A172 (cell line): ENCODE measurements at regions not wholly inside any gene's neighbourhood (a gene's known extent, or its start where the extent isn't known, plus 50 kb on each side); places are given as distances from the start of the nearest gene placed in this dataset.
"Not testable (repeated sequence)": the region's sequence is repeated elsewhere in the genome, so short reads cannot be mapped to it uniquely, and the experiment has no call there.

Source experiments
- DNase-seq: peaks from one replicate; pipeline ENCODE4 v3.0.0-alpha.2; 2015; ENCODE audit warnings: low spot score

DNA sequence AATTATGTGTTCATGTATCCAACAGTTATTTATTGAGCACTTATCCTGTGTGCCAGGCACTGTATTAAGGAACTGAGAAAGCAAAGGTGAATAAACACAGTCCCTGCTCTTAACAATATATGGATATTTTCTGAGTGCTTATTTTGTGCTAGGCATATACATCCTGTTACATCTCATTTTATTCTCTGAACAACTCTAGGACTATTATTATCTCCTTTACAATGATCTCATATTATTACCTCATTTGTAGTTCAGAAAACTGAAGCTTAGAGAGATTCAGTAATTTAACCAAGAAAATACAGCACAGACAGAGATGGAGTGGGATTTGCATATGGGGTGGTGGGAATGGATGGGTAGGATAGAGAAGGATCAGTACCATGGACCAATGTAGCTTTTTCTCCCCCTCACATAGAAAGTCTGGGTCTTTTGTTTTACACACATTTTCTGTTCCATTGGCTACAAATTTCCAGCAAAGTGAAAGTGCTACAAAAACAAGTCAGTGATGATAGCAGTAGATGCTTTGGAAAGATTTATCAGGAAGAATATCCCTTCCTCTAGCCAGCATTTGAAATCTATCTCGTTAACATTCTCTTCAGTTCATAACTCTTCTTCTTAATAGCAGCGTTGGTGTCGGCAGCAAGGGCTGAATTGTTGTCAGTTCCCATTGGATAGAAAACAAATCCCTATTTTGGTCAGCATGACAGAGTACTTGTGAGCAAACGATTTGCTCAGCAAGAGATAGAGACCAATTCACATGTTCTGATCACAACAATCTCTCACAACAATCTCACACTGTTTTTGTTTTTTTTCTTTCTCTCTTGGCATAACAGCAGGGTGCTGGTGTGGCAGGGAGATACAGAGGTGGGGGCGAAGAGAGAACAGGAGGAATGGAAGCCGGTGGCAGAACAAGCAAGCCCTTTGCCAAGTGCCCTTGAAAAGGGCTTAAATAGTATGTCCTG is 102.2 kb upstream of the KCTD1 start:
- DNase-seq: no peak

DNA sequence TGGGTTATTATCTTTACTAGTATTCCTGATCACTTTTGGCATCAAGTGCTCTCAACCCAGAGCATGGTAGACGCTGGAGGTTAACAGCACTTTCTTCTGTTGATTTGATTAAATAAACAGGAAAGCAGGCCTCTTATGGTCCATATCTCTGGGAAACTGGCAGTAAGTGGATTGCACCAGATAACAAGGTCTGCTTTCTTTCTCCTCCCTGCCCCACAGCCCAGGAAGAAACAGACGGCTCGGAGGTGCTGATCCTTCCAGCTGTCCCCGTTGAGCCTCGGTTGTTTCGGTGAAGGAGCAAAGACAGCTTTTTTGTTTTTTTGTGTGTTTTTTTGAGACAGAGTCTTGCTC is 100.8 kb upstream of the KCTD1 start:
- DNase-seq: no peak

DNA sequence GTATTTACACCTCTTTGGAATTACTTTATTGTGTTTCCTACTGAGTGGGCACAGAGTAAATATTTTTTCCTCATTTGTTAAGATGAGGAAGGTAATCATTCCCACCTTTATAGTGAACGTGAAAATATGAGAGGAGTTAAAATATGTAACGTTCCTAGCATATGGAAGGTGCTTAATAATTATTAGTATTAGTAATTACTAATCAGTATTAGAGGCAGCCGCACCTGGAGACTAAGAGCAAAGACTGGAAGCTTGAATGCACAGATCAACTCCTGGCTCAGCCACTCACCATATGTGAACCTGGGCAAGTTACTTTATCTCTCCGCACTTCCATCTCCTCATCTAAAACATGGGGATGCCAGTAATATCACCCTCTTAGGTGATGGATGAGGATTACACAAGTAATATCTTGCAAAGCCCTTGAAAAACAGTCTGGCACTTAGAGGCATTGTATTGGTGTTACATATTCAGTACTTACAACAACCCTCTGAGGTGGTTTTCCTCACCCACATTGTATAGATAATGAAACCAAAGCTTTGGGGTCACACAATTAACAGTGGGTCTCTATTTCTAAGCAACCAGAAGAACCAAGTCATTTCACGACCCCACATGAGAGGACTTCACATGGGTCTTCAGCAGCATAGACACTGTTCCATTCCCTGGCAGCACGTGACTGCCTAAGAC is 100.3 kb upstream of the KCTD1 start:
- no peak for DNase-seq

- no peak for DNase-seq
Measured at GRCh38 chr18:26646901-26647300, 98.5 kb upstream of the KCTD1 start.

- DNase-seq: no peak
Measured at GRCh38 chr18:26642440-26643348, 94.3 kb upstream of the KCTD1 start.

DNA sequence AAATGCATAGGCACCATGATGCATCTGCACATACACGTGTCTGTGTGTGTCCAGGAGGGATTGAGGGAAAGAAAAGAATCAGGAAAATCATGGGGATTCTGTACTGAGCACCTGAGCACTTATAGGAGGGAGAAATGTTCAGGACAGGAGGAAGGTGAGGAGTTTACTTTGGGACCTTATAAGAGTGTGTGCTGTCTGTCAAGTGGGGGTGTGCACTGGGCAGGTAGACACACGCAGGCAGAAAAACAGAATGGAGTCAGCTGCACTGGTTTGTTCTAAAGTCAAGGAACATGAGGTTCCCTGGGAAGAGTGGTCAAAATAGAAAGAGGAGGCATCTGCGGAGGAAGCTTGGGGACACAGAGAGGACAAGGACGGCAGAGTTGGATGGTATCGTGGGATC is 92.2 kb upstream of the KCTD1 start:
- no peak for DNase-seq

GRCh38 chr18:26639149-26639548 is 90.8 kb upstream of the KCTD1 start:
- DNase-seq: no peak

DNA sequence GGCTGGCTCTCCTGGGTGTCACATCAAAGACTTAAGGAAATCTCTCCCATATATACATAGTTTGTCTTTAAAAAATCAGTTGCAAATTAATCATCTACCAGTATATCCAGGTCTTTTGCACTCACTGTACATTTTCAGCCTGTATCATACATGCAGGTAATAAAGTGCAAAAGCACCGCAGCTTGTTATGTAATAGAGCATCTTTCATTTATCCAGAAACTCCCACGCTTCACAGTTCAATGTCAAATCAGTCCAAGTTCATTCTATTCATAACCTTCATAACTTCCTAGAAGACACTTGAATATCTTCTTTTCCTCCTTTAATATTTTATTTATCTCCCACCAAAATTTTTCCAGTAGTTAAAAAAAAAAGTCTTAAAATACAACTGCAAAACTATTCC is 89.6 kb upstream of the KCTD1 start:
- DNase-seq: no peak

DNA sequence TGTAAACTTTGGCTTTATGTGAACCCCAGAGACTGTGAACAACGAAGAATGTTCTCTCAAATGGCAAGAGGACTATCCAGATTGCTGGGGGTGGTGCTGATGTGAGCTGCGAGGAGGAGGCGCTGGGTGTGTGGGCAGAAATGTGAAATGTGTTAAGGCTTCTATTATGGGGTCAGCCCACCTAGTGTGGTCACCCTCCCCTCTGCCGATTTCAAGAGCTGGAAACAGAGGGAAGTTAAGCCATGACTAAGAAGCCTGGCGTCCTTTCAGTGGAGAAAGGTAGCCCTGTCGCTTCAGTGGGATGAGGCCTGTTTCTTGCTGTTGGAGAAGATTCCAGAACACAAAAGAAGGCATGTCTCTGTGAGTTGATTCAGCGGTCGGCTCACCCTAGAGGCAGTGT is 89.0 kb upstream of the KCTD1 start:
- DNase-seq: no peak

GRCh38 chr18:26635466-26635865 is 87.1 kb upstream of the KCTD1 start:
- no peak for DNase-seq

- DNase-seq: no peak
Measured at GRCh38 chr18:26634631-26635030, 86.3 kb upstream of the KCTD1 start.

DNA sequence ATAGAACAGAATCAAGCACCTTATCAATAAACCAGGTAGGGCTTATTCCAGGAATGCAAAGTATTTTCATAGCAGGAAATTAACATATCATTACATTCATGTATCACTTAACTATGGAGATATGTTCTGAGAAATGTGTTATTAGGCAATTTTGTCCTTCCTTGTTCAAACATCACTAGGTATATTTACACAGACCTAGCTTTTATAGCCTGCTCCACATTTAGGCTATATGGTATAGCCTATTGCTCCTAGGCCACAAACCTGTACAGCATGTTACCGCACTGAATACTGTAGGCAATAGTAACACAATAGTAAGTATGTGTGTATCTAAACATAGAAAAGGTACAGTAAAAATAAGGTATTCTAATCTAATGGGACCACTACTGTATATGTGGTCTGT is 82.8 kb upstream of the KCTD1 start:
- DNase-seq: no peak

DNA sequence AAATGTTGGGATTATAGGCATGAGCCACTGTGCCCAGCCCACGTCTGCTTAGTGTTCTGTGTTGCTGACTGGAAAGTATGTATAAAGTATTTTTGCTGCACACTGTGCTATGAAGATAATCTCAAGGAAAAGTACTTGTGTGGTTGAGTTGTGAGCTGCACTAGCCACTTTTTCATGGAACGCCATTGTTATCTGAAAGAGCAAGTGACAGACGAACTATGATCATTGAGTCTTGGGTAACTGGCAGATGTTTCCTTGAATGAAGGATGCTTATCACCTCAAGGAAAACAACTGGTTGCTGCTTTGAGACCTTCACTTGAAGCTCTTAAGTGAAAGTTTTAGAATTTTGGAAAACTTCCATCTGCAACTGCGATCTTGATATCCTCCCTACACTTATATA is 82.2 kb upstream of the KCTD1 start:
- no peak for DNase-seq

GRCh38 chr18:26628017-26628416 is 79.7 kb upstream of the KCTD1 start:
- no peak for DNase-seq

DNA sequence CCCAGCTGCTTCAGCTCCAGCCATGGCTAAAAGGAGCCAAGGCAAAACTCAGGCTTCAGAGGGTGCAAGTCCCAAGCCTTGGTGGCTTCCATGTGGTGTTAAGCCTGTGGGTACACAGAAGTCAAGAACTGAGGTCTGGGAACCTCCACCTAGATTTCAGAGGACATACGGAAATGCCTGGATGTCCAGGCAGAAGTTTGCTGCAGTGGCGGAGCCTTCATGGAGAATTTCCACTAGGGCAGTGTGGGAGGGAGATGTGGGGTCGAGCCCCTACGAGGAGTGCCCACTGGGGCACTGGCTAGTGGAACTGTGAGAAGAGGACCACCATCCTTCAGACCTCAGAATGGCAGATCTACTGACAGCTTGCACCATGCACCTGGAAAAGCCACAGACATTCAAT is 76.1 kb upstream of the KCTD1 start:
- DNase-seq: no peak

- not testable (repeated sequence) for DNase-seq
Measured at GRCh38 chr18:26623314-26623713, 75.0 kb upstream of the KCTD1 start.

GRCh38 chr18:26621161-26622026 is 73.0 kb upstream of the KCTD1 start:
- DNase-seq: no peak

DNA sequence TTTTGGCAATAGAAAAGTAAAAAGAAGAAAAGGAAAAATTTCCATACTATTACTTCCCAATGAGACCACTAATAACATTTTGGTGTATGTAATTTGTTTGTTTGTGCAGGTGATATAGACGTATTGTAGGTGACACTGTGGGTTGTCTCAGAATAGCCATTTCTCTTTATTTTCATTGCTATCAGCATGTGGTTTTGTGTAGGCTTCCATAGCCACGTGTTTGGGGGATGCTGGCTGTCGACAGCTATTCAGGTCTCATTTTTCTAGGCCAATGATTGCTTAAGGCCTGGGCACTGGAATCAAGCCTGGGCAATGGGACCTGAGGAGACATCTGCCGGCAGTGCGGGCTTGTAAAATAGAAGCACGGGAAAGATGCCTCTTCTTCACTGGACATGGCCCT is 71.0 kb upstream of the KCTD1 start:
- no peak for DNase-seq

DNA sequence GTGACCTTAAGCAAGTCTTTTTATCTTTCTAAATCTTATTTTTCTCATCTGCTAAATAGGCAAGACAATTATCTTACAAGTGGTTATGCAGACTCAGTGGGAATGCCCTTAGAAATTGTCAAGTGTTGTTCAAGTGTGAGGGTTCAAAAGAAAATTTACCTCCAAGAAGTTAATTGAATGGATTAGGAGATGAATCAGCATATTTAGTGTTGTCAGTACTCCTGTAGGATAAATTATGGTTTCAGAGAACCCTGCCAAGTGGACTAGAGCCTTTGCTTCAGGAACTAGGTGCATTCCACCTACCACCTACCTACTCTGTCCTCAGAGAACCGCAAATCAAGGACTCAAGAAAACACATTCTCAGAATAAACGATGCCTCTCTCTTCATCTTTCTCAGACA is 69.8 kb upstream of the KCTD1 start:
- peak; percentile 11 for DNase-seq

GRCh38 chr18:26617151-26617554 is 68.8 kb upstream of the KCTD1 start:
- DNase-seq: peak; percentile 88

DNA sequence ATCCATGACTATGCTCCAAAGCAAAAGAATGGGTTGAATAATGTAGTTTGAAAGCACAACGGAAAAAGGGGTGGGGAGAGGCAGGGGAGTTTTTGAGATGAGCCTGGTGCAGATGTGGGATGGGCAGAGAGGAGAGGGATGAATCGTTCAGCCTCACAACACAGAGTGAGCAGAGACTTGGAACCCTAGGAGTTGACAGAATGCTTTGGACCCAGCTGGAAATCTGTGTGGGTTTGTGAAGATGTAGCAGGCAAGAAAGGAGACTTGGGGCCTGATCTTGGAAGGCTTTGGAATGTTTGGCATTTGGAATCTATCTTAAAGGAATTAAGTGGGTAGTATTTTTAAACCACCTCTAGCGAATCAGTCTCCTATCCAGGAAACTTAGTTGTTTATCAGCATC is 66.0 kb upstream of the KCTD1 start:
- DNase-seq: peak; percentile 8
